Fibroblast of lung (primary cell): ENCODE measurements at regions not wholly inside any gene's neighbourhood (a gene's known extent, or its start where the extent isn't known, plus 50 kb on each side); places are given as distances from the start of the nearest gene placed in this dataset.

ENCODE experiments used
- CTCF ChIP-seq, 2 donors: IDR thresholded peaks in 1 of 2; conservative IDR thresholded peaks in 1 of 2; 1 replicate in 1 of 2; 2 replicates in 1 of 2; pipeline ENCODE4 v1.5.1; 2011 to 2012; ENCODE audit warnings: low read length in 2 of 2, control low read depth in 1 of 2, inconsistent platforms in 1 of 2, low read depth in 1 of 2, mild to moderate bottlenecking in 1 of 2
- EZH2 ChIP-seq: IDR thresholded peaks from 2 replicates; pipeline ENCODE4 v1.5.1; 2012; ENCODE audit warnings: low read length, control low read depth, mild to moderate bottlenecking; ENCODE audit errors: missing control alignments

- TF ChIP-seq EZH2: no peak
- no peak for TF ChIP-seq CTCF (conservative IDR thresholded peaks at IDR 0.05 in 1 of 2, IDR thresholded peaks at IDR 0.05 in 1 of 2; ENCODE audit: low read depth in 1 of 2, low read length in 2 of 2)
Observed at GRCh38 chr18:55111271-55111670, 152.0 kb upstream of the CCDC68 start.
